WTC11 (cell line): ENCODE measurements at regions not wholly inside any gene's neighbourhood (a gene's known extent, or its start where the extent isn't known, plus 50 kb on each side); places are given as distances from the start of the nearest gene placed in this dataset.

Source experiments
- ATAC-seq: fragments of 200-7000 bp; cut with Tn5 transposase; 2 replicates; pipeline ENCODE4 v1.10.0; 2021; ENCODE audit warnings: mild to moderate bottlenecking, moderate library complexity
- CTCF ChIA-PET: fragments of 300-600 bp; sonication (Branson Sonifier 250); formaldehyde crosslinking; loops from one replicate; lab custom pipeline; 2021; ENCODE audit warnings: antibody characterized with exemption; lab: Charles Lee
- POLR2A ChIA-PET: fragments of 350-600 bp; sonication (Branson Sonifier 250); formaldehyde crosslinking; loops from one replicate; lab custom pipeline; 2021; ENCODE audit warnings: antibody characterized with exemption; lab: Charles Lee
- DNase-seq: peaks from one replicate; pipeline ENCODE4 v3.0.0; 2021; ENCODE audit warnings: low spot score
- H3K27ac Mint-ChIP-seq: 2 replicates; pipeline ENCODE4 v1.8.0; 2021; ENCODE audit warnings: mixed read lengths
- H3K27me3 Mint-ChIP-seq: 2 replicates; pipeline ENCODE4 v1.8.0; 2021; ENCODE audit warnings: low read depth, mild to moderate bottlenecking, moderate library complexity, mixed read lengths
- H3K36me3 Mint-ChIP-seq: 2 replicates; pipeline ENCODE4 v1.8.0; 2021; ENCODE audit warnings: mixed read lengths
- H3K4me1 Mint-ChIP-seq: 2 replicates; pipeline ENCODE4 v1.8.0; 2022; ENCODE audit warnings: mixed read lengths
- H3K4me3 Mint-ChIP-seq: 2 replicates; pipeline ENCODE4 v1.8.0; 2021; ENCODE audit warnings: mild to moderate bottlenecking, moderate library complexity, mixed read lengths
- H3K9me3 Mint-ChIP-seq: 2 replicates; pipeline ENCODE4 v1.8.0; 2021; ENCODE audit warnings: mixed read lengths
- ATF2 ChIP-seq: sonication (generic); formaldehyde crosslinking; IDR thresholded peaks from 2 replicates; pipeline ENCODE4 v1.8.1; 2022; ENCODE audit warnings: low read depth, missing genetic modification reagents, borderline replicate concordance
- E2F5 ChIP-seq: sonication (generic); formaldehyde crosslinking; IDR thresholded peaks from 2 replicates; pipeline ENCODE4 v1.8.1; 2022; ENCODE audit warnings: mild to moderate bottlenecking, moderate library complexity, missing genetic modification reagents
- ERG ChIP-seq: fragments of 250-450 bp; sonication (Bioruptor Pico); IDR thresholded peaks from 2 replicates; pipeline ENCODE4 v1.8.0; 2021; ENCODE audit warnings: mild to moderate bottlenecking
- GABPB1 ChIP-seq: sonication (generic); formaldehyde crosslinking; IDR thresholded peaks from 2 replicates; pipeline ENCODE4 v1.8.1; 2023; ENCODE audit warnings: mild to moderate bottlenecking, missing genetic modification reagents
- JAZF1 ChIP-seq: fragments of 250-450 bp; sonication (Bioruptor Pico); IDR thresholded peaks from 2 replicates; pipeline ENCODE4 v1.9.0; 2021; ENCODE audit warnings: moderate library complexity, mild to moderate bottlenecking, inconsistent platforms
- NFE2L1 ChIP-seq: sonication (generic); formaldehyde crosslinking; IDR thresholded peaks from 2 replicates; pipeline ENCODE4 v1.8.1; 2023; ENCODE audit warnings: missing genetic modification reagents
- OVOL2 ChIP-seq: fragments of 250-450 bp; sonication (Bioruptor Pico); IDR thresholded peaks from 2 replicates; pipeline ENCODE4 v1.9.0; 2021; ENCODE audit warnings: mild to moderate bottlenecking, borderline replicate concordance
- PRDM15 ChIP-seq: sonication (generic); formaldehyde crosslinking; IDR thresholded peaks from 2 replicates; pipeline ENCODE4 v1.8.0; 2022; ENCODE audit warnings: missing genetic modification reagents
- RORB ChIP-seq: fragments of 250-450 bp; sonication (Bioruptor Pico); IDR thresholded peaks from 2 replicates; pipeline ENCODE4 v1.9.0; 2021; ENCODE audit warnings: mild to moderate bottlenecking
- SMAD3 ChIP-seq: sonication (generic); formaldehyde crosslinking; IDR thresholded peaks from 2 replicates; pipeline ENCODE4 v1.8.0; 2022; ENCODE audit warnings: missing genetic modification reagents, mild to moderate bottlenecking, borderline replicate concordance
- SP1 ChIP-seq: sonication (generic); formaldehyde crosslinking; conservative IDR thresholded peaks from 2 replicates; pipeline ENCODE4 v1.8.1; 2022; ENCODE audit warnings: missing genetic modification reagents
- TEAD1 ChIP-seq: sonication (generic); formaldehyde crosslinking; IDR thresholded peaks from 2 replicates; pipeline ENCODE4 v1.8.0; 2022; ENCODE audit warnings: mild to moderate bottlenecking, missing genetic modification reagents
- TEAD4 ChIP-seq: sonication (generic); formaldehyde crosslinking; IDR thresholded peaks from 2 replicates; pipeline ENCODE4 v1.8.0; 2022; ENCODE audit warnings: mild to moderate bottlenecking, missing genetic modification reagents
- USF1 ChIP-seq: sonication (generic); formaldehyde crosslinking; IDR thresholded peaks from 2 replicates; pipeline ENCODE4 v1.8.0; 2022; ENCODE audit warnings: mild to moderate bottlenecking, missing genetic modification reagents
- USF2 ChIP-seq: sonication (generic); formaldehyde crosslinking; IDR thresholded peaks from 2 replicates; pipeline ENCODE4 v1.8.1; 2023; ENCODE audit warnings: mild to moderate bottlenecking, missing genetic modification reagents, moderate library complexity
- ZNF121 ChIP-seq: sonication (generic); formaldehyde crosslinking; IDR thresholded peaks from 2 replicates; pipeline ENCODE4 v1.8.0; 2023; ENCODE audit warnings: missing genetic modification reagents
- ZNF263 ChIP-seq: sonication (generic); formaldehyde crosslinking; IDR thresholded peaks from 2 replicates; pipeline ENCODE4 v1.8.1; 2022; ENCODE audit warnings: low read depth, mild to moderate bottlenecking, moderate library complexity, missing genetic modification reagents
- ZNF512 ChIP-seq: sonication (generic); formaldehyde crosslinking; IDR thresholded peaks from 2 replicates; pipeline ENCODE4 v1.8.1; 2022; ENCODE audit warnings: missing genetic modification reagents, borderline replicate concordance

- ChIA-PET POLR2A (no interaction called here), CTCF (interaction anchor here (1.6 kb wide), 1 partner anchor 84 kb away, joined by 4 read pairs; no protein-coding TSS in a partner anchor)
- DNase-seq (no peak), ATAC-seq (no peak)
- no peak overlapping the region for H3K27ac Mint-ChIP-seq
- H3K9me3 Mint-ChIP-seq: peaks cover 14% of the 10 kb centered on the region; the same call in 1 of the 2 replicates
- H3K4me1 Mint-ChIP-seq: peaks cover 7% of the 10 kb centered on the region
- H3K4me3 Mint-ChIP-seq: no peak overlapping the region
- TF ChIP-seq ZNF121 (CRISPR knock-in tag) (no peak), NFE2L1 (CRISPR knock-in tag) (no peak)
- no peaks in the 10 kb centered on the region for H3K36me3 Mint-ChIP-seq
- no peaks in the 10 kb centered on the region for H3K27me3 Mint-ChIP-seq
Observed at GRCh38 chr3:102757950-102758349, 323.1 kb downstream of the ZPLD1 start.

GRCh38 chr3:102761766-102762165, 327.0 kb downstream of the ZPLD1 start:
- no peaks in the 10 kb centered on the region for H3K27me3 Mint-ChIP-seq
- TF ChIP-seq OVOL2 (CRISPR knock-in tag): no peak
- no peak for TF ChIP-seq ZNF263
- no peak for TF ChIP-seq E2F5 (CRISPR knock-in tag)
- no peak for TF ChIP-seq ZNF512 (CRISPR knock-in tag)
- TF ChIP-seq JAZF1: no peak
- TF ChIP-seq ATF2 (CRISPR knock-in tag): no peak
- TF ChIP-seq TEAD1 (CRISPR knock-in tag): no peak
- no peak for TF ChIP-seq ERG (CRISPR knock-in tag)
- no peak for TF ChIP-seq TEAD4 (CRISPR knock-in tag)
- no peak for TF ChIP-seq RORB
- no peak for TF ChIP-seq PRDM15 (CRISPR knock-in tag)
- TF ChIP-seq GABPB1 (CRISPR knock-in tag): no peak
- TF ChIP-seq, all 79 proteins: peak for 0
- Mint-ChIP-seq H3K9me3 (peaks cover 14% of the 10 kb centered on the region; the same call in 1 of the 2 replicates), H3K4me1 (peaks cover 6% of the 10 kb centered on the region), H3K27ac (no peak overlapping the region), H3K4me3 (no peak overlapping the region), H3K36me3 (no peaks in the 10 kb centered on the region)
- CTCF ChIA-PET: no interaction called here
- no peak for DNase-seq
- POLR2A ChIA-PET: no interaction called here
- ATAC-seq: no peak

GRCh38 chr3:102790747-102791325, 356.0 kb downstream of the ZPLD1 start:
- no peak overlapping the region for H3K27ac Mint-ChIP-seq
- DNase-seq (no peak), ATAC-seq (no peak)
- H3K4me3 Mint-ChIP-seq: no peak overlapping the region
- H3K27me3 Mint-ChIP-seq: no peaks in the 10 kb centered on the region
- ChIA-PET CTCF (no interaction called here), POLR2A (no interaction called here)
- peaks cover 23% of the 10 kb centered on the region for H3K4me1 Mint-ChIP-seq
- H3K36me3 Mint-ChIP-seq: no peaks in the 10 kb centered on the region
- no peaks in the 10 kb centered on the region for H3K9me3 Mint-ChIP-seq
- TF ChIP-seq SP1 (CRISPR knock-in tag): no peak
- TF ChIP-seq USF1 (CRISPR knock-in tag): no peak
- no peak for TF ChIP-seq ZNF512 (CRISPR knock-in tag)
- no peak for TF ChIP-seq SMAD3 (CRISPR knock-in tag)
- no peak for TF ChIP-seq USF2 (CRISPR knock-in tag)
- TF ChIP-seq ATF2 (CRISPR knock-in tag): no peak
